Activated T-cell treated with anti-CD3 and anti-CD28 coated beads, Interleukin-2, amount 50 U/mL, for 72 hours (primary cell): ENCODE measurements at regions not wholly inside any gene's neighbourhood (a gene's known extent, or its start where the extent isn't known, plus 50 kb on each side); places are given as distances from the start of the nearest gene placed in this dataset.

Source experiments
- ATAC-seq, 2 donors: fragments of 150-1000 bp; cut with Tn5 transposase; replicated peaks in 1 of 2; 2 replicates each; pipeline ENCODE4 v1.10.0; 2021; ENCODE audit warnings: moderate library complexity in 2 of 2, mild to moderate bottlenecking in 1 of 2
- DNase-seq, 2 donors: peaks; one replicate each; pipeline ENCODE4 v3.0.0; 2021 to 2022; ENCODE audit warnings: mixed read lengths in 1 of 2
- H3K27ac Mint-ChIP-seq: one replicate; pipeline ENCODE4 v1.8.0; 2022; ENCODE audit warnings: mild to moderate bottlenecking, moderate library complexity, mixed read lengths
- H3K27me3 Mint-ChIP-seq: one replicate; pipeline ENCODE4 v1.8.0; 2022; ENCODE audit warnings: low read depth, mixed read lengths
- H3K36me3 Mint-ChIP-seq, 2 donors: one replicate each; pipeline ENCODE4 v1.8.0; 2022; ENCODE audit warnings: mixed read lengths in 2 of 2, mild to moderate bottlenecking in 1 of 2; ENCODE audit not compliant: insufficient read depth in 2 of 2
- H3K4me1 Mint-ChIP-seq: one replicate; pipeline ENCODE4 v1.8.0; 2022; ENCODE audit warnings: low read depth, mixed read lengths
- H3K4me3 Mint-ChIP-seq, 2 donors: one replicate each; pipeline ENCODE4 v1.8.0; 2022; ENCODE audit warnings: mild to moderate bottlenecking in 2 of 2, mixed read lengths in 2 of 2, moderate library complexity in 2 of 2
- H3K9me3 Mint-ChIP-seq, 2 donors: one replicate each; pipeline ENCODE4 v1.8.0; 2022; ENCODE audit warnings: mixed read lengths in 2 of 2

GRCh38 chr2:118599141-118599540 lies 248.3 kb downstream of the EN1 start:
- H3K27me3 Mint-ChIP-seq = no peaks in the 10 kb centered on the region
- H3K36me3 Mint-ChIP-seq = peaks cover 0 to 1% of the 10 kb centered on the region in 2 donors
- H3K4me3 Mint-ChIP-seq = no peak overlapping the region
- peaks cover 7 to 9% of the 10 kb centered on the region in 2 donors for H3K9me3 Mint-ChIP-seq
- no peaks in the 10 kb centered on the region for H3K4me1 Mint-ChIP-seq
- ATAC-seq = no peak
- DNase-seq = no peak
- H3K27ac Mint-ChIP-seq = no peak overlapping the region

DNA sequence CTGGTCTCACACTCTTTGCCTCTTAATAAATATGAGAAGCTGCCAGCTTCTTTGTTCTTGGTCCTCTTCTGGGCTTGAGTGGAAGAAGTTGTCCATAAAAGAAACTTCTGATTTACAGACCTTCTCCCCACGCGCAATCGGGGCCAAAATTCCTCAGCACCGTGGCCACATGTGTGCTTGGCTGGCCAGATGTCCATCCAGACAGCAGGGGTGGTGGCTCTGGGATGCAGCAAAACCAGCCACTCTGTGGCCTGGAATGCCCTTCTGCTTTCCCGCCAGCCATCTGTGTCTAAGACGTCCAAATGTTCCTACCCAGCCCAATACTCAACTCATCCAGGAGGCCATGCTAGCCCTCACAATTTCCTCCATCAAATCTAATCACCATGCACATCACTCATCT lies 250.8 kb downstream of the EN1 start:
- DNase-seq = no peak
- Mint-ChIP-seq H3K27ac (no peak overlapping the region), H3K36me3 (peaks cover 0 to 1% of the 10 kb centered on the region in 2 donors), H3K4me1 (no peaks in the 10 kb centered on the region), H3K4me3 (no peak overlapping the region), H3K9me3 (peaks cover 4 to 6% of the 10 kb centered on the region in 2 donors), H3K27me3 (no peaks in the 10 kb centered on the region)
- ATAC-seq = no peak

DNA sequence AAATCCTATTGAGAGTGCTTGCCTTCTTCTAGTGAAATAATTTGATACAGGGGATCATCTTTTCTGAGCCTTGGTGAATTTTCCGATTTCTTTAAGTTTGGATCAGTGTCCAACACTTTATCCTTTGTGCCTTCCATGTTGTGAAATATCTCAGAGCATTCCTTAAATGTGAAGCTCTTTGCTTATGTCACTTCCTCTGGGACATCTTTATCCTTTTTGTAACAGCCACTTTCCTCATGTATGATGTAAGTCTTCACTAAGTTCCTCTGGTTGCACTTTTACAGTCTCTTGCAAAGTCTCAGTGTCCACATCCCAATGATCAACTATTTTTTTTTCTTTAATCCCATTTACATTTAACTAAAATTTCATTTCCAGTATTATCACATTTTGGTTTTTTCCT lies 254.2 kb downstream of the EN1 start:
- Mint-ChIP-seq H3K9me3 (peaks cover 1 to 3% of the 10 kb centered on the region in 2 donors), H3K36me3 (peaks cover 0 to 1% of the 10 kb centered on the region in 2 donors), H3K4me1 (no peaks in the 10 kb centered on the region), H3K27me3 (peaks cover 6% of the 10 kb centered on the region), H3K27ac (no peak overlapping the region), H3K4me3 (no peak overlapping the region)
- ATAC-seq = no peak
- no peak for DNase-seq

DNA sequence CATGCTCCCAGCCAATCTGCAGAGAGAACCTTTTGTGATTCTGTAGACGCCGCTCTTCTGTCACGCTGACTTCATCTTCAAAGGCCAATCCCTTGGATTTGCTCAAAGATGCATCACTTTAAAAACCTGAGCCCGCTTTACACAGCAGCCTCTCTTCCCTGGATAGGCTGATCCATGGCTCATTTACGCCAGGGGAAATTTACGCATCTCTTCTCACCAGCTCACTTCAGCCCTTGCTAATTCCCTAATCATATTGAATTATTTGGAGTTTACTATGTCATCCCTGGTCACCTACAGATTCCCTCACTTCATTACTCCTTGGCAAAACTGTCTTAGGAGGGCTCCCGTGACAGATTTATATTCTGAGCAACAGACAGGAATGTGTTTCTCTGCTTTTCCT lies 256.2 kb downstream of the EN1 start:
- peaks cover 0 to 2% of the 10 kb centered on the region in 2 donors for H3K9me3 Mint-ChIP-seq
- DNase-seq (no peak), ATAC-seq (no peak)
- no peak overlapping the region for H3K4me3 Mint-ChIP-seq
- H3K36me3 Mint-ChIP-seq = peaks cover 0 to 1% of the 10 kb centered on the region in 2 donors
- peaks cover 6% of the 10 kb centered on the region for H3K27me3 Mint-ChIP-seq
- no peaks in the 10 kb centered on the region for H3K4me1 Mint-ChIP-seq
- no peak overlapping the region for H3K27ac Mint-ChIP-seq

- DNase-seq = no peak
- H3K27ac Mint-ChIP-seq = no peak overlapping the region
- ATAC-seq = no peak
- no peak overlapping the region for H3K4me3 Mint-ChIP-seq
- no peaks in the 10 kb centered on the region for H3K4me1 Mint-ChIP-seq
- H3K9me3 Mint-ChIP-seq = no peaks in the 10 kb centered on the region
- no peaks in the 10 kb centered on the region for H3K36me3 Mint-ChIP-seq
- H3K27me3 Mint-ChIP-seq = peaks cover 6% of the 10 kb centered on the region
These were observed 257.7 kb downstream of the EN1 start for GRCh38 chr2:118589721-118590120.

DNA sequence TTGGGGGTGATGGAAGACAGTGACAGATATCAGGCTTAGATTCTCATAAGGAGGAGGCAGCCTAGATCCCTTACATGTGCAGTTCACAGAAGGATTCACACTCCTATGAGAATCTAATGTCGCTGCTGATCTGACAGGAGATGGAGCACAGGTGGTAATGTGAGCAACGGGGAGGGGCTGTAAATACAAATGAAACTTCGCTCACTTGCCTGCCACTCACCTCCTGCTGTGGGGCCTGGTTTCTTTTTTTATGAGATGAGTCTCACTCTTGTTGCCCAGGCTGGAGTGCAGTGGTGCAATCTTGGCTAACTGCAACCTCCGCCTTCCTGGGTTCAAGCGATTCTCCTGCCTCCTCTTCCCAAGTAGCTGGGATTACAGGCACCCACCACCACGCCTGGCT lies 258.6 kb downstream of the EN1 start:
- Mint-ChIP-seq H3K27me3 (peaks cover 6% of the 10 kb centered on the region), H3K27ac (no peak overlapping the region), H3K9me3 (no peaks in the 10 kb centered on the region), H3K4me3 (no peak overlapping the region), H3K4me1 (no peaks in the 10 kb centered on the region), H3K36me3 (no peaks in the 10 kb centered on the region)
- DNase-seq (no peak), ATAC-seq (no peak)

DNA sequence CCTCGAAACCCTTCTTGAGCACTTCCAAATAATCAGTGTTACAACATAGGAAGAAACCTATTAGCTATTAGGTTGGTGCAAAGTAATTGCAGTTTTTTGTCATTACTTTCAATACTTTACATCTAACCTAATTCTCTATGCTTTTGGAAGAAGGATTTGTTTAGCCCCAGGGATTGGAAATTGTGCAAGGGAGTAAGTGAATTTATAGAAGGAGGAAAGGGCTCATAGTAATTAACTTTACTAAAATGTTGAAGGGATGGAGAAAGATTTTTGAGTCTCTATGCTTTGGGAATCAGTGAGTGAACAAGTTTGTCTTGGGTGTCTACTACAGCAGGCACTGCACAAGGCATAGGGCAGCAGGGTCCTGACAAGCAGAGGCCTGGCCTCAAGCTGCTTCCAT lies 261.1 kb downstream of the EN1 start:
- no peak overlapping the region for H3K4me3 Mint-ChIP-seq
- H3K27me3 Mint-ChIP-seq = peaks cover 17% of the 10 kb centered on the region
- ATAC-seq (no peak), DNase-seq (no peak)
- no peak overlapping the region for H3K27ac Mint-ChIP-seq
- no peaks in the 10 kb centered on the region for H3K36me3 Mint-ChIP-seq
- no peaks in the 10 kb centered on the region for H3K4me1 Mint-ChIP-seq
- H3K9me3 Mint-ChIP-seq = no peaks in the 10 kb centered on the region

GRCh38 chr2:118584877-118585276 lies 262.6 kb downstream of the EN1 start:
- no peak overlapping the region for H3K27ac Mint-ChIP-seq
- no peak for ATAC-seq
- H3K4me1 Mint-ChIP-seq = no peaks in the 10 kb centered on the region
- H3K9me3 Mint-ChIP-seq = no peaks in the 10 kb centered on the region
- DNase-seq = no peak
- H3K27me3 Mint-ChIP-seq = peaks cover 12% of the 10 kb centered on the region
- no peaks in the 10 kb centered on the region for H3K36me3 Mint-ChIP-seq
- no peak overlapping the region for H3K4me3 Mint-ChIP-seq

DNA sequence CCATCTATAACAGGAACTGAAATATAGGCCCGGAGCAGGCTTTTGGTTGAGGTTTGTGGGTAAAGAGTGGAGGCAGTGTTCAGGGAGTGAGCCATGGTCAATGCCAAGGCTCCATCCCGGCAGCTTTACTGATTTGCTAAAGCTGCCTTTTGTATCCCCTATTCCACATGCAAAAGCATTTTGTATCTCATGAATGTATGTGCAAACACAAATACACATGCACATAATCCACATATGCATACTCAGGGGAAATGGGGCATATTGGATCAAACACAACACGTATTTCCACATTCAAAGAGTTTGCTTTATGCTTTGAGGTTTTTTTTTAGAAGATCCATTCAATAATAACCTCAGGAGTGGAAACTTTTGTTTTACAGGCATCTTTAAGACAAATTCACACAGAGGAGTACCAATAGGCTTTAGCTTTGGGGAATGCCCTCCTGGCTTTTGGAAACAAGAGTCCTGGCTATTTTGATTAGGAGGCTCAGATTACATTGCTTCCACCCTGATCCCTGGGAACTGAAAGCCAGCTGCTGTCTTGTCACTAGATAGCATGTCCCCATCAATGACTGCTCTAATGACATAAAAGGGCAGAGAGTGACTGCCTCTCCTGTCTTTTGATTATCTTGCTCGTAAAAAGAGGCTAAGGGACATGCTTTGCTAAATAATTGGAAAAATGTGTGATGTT lies 263.2 kb downstream of the EN1 start:
- Mint-ChIP-seq H3K27me3 (peaks cover 12% of the 10 kb centered on the region), H3K36me3 (no peaks in the 10 kb centered on the region), H3K9me3 (no peaks in the 10 kb centered on the region), H3K4me1 (no peaks in the 10 kb centered on the region), H3K4me3 (no peak overlapping the region), H3K27ac (no peak overlapping the region)
- ATAC-seq = no peak
- no peak for DNase-seq

GRCh38 chr2:118582058-118582457 lies 265.4 kb downstream of the EN1 start:
- no peak for DNase-seq
- ATAC-seq = no peak
- no peak overlapping the region for H3K27ac Mint-ChIP-seq
- no peaks in the 10 kb centered on the region for H3K36me3 Mint-ChIP-seq
- H3K27me3 Mint-ChIP-seq = peaks cover 12% of the 10 kb centered on the region
- H3K4me1 Mint-ChIP-seq = no peaks in the 10 kb centered on the region
- H3K9me3 Mint-ChIP-seq = no peaks in the 10 kb centered on the region
- no peak overlapping the region for H3K4me3 Mint-ChIP-seq

DNA sequence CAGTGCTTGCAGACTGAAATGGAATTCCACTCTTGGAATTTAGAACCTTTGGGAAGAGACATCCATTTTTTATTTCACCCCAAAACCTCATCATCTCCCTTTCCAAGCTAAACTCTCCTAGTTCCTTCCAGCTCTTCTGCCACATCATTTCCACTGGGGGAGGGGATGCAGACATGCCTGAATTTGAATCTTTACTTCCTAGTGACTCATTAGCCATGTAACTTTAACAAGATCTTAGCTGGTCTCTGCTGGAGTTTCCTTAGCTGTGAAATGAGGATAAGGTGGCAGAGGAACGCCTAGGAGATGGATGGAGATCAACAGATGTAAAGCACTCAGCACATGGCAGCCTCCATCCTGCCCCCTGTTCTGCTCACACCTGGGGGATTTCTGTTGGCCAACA lies 266.8 kb downstream of the EN1 start:
- ATAC-seq = no peak
- H3K4me3 Mint-ChIP-seq = no peak overlapping the region
- peaks cover 12% of the 10 kb centered on the region for H3K27me3 Mint-ChIP-seq
- no peaks in the 10 kb centered on the region for H3K4me1 Mint-ChIP-seq
- H3K36me3 Mint-ChIP-seq = no peaks in the 10 kb centered on the region
- no peak overlapping the region for H3K27ac Mint-ChIP-seq
- no peaks in the 10 kb centered on the region for H3K9me3 Mint-ChIP-seq
- no peak for DNase-seq

DNA sequence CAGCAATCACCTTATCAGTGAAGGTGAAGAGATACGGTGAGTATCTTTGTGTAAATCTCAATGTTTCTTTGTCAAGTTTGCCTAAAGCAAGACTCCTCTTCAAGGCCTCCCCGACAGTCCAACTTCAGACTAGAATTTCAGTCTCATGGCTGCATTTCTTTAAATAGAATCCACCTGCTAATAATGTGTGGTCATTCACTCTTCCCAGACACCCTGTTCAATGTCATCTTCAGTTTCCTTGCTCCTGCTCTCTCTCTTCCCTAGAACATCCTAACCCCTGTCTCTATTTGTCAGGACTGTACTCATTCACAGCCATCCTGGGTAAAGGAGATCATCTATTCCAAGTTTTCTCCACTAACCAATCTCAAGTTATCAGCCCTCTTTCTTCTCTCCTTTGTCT lies 267.3 kb downstream of the EN1 start:
- DNase-seq = no peak
- no peak for ATAC-seq
- H3K36me3 Mint-ChIP-seq = no peaks in the 10 kb centered on the region
- H3K27ac Mint-ChIP-seq = no peak overlapping the region
- H3K27me3 Mint-ChIP-seq = peaks cover 13% of the 10 kb centered on the region
- H3K4me3 Mint-ChIP-seq = no peak overlapping the region
- H3K4me1 Mint-ChIP-seq = no peaks in the 10 kb centered on the region
- no peaks in the 10 kb centered on the region for H3K9me3 Mint-ChIP-seq

- Mint-ChIP-seq H3K27me3 (peaks cover 16% of the 10 kb centered on the region), H3K27ac (no peak overlapping the region), H3K4me1 (no peaks in the 10 kb centered on the region), H3K9me3 (no peaks in the 10 kb centered on the region), H3K36me3 (no peaks in the 10 kb centered on the region), H3K4me3 (no peak overlapping the region)
- no peak for DNase-seq
- no peak for ATAC-seq
These were observed 270.2 kb downstream of the EN1 start for GRCh38 chr2:118577202-118577601.

GRCh38 chr2:118576109-118576855 lies 271.2 kb downstream of the EN1 start:
- peaks cover 9% of the 10 kb centered on the region for H3K27me3 Mint-ChIP-seq
- no peaks in the 10 kb centered on the region for H3K4me1 Mint-ChIP-seq
- H3K36me3 Mint-ChIP-seq = no peaks in the 10 kb centered on the region
- DNase-seq (no peak), ATAC-seq (no peak)
- no peak overlapping the region for H3K27ac Mint-ChIP-seq
- no peaks in the 10 kb centered on the region for H3K9me3 Mint-ChIP-seq
- H3K4me3 Mint-ChIP-seq = no peak overlapping the region
